Glomerular endothelial cell (primary cell): ENCODE measurements at regions not wholly inside any gene's neighbourhood (a gene's known extent, or its start where the extent isn't known, plus 50 kb on each side); places are given as distances from the start of the nearest gene placed in this dataset.

Experiments
- DNase-seq: peaks from one replicate; pipeline ENCODE4 v3.0.0-alpha.2; 2011; ENCODE audit warnings: low read depth, low spot score; ENCODE audit errors: extremely low read depth

- DNase-seq, result no peak
These were observed 66.9 kb upstream of the BHLHE23 start for GRCh38 chr20:63073738-63074065.

- no peak for DNase-seq
These were observed 66.4 kb upstream of the BHLHE23 start for GRCh38 chr20:63072991-63073737.

GRCh38 chr20:63072231-63072791 is 65.5 kb upstream of the BHLHE23 start:
- no peak for DNase-seq

GRCh38 chr20:63071541-63072181 is 64.9 kb upstream of the BHLHE23 start:
- no peak for DNase-seq

- DNase-seq, result no peak
These were observed 64.2 kb upstream of the BHLHE23 start for GRCh38 chr20:63070771-63071540.

- no peak for DNase-seq
These were observed 63.5 kb upstream of the BHLHE23 start for GRCh38 chr20:63070301-63070625.

- no peak for DNase-seq
These were observed 62.1 kb upstream of the BHLHE23 start for GRCh38 chr20:63068711-63069367.

- DNase-seq, result no peak
These were observed 61.2 kb upstream of the BHLHE23 start for GRCh38 chr20:63067721-63068560.

GRCh38 chr20:63067266-63067635 is 60.5 kb upstream of the BHLHE23 start:
- no peak for DNase-seq

- DNase-seq, result no peak
These were observed 59.9 kb upstream of the BHLHE23 start for GRCh38 chr20:63066506-63067265.

GRCh38 chr20:63065911-63066310 is 59.1 kb upstream of the BHLHE23 start:
- DNase-seq, result no peak

- DNase-seq, result no peak
These were observed 58.3 kb upstream of the BHLHE23 start for GRCh38 chr20:63064745-63065711.

GRCh38 chr20:63064310-63064709 is 57.5 kb upstream of the BHLHE23 start:
- no peak for DNase-seq

GRCh38 chr20:63062188-63063140 is 55.7 kb upstream of the BHLHE23 start:
- DNase-seq, result no peak

- no peak for DNase-seq
These were observed 55.0 kb upstream of the BHLHE23 start for GRCh38 chr20:63061771-63062100.

- DNase-seq, result no peak
These were observed 54.4 kb upstream of the BHLHE23 start for GRCh38 chr20:63061051-63061770.
